Calu3 (cell line): ENCODE measurements at regions not wholly inside any gene's neighbourhood (a gene's known extent, or its start where the extent isn't known, plus 50 kb on each side); places are given as distances from the start of the nearest gene placed in this dataset.

Source experiments
- BruUV-seq: library from RNA; stranded (reverse); fragments of 400-500 nt; replicated peaks from 2 replicates; lab custom pipeline; 2021; lab: Mats Ljungman, UMichigan
- CTCF ChIA-PET: fragments of 300-600 bp; sonication (Branson Sonifier 250); formaldehyde crosslinking; loops from one replicate; lab custom pipeline; 2022; ENCODE audit warnings: antibody characterized with exemption; lab: Charles Lee
- DNase-seq: peaks from one replicate; pipeline ENCODE4 v3.0.0; 2022
- H3K27ac Mint-ChIP-seq: one replicate; pipeline ENCODE4 v1.8.0; 2022; ENCODE audit warnings: mixed read lengths; ENCODE audit not compliant: unreplicated experiment
- H3K27me3 Mint-ChIP-seq: one replicate; pipeline ENCODE4 v1.8.0; 2022; ENCODE audit warnings: mixed read lengths; ENCODE audit not compliant: unreplicated experiment
- H3K36me3 Mint-ChIP-seq: one replicate; pipeline ENCODE4 v1.8.0; 2022; ENCODE audit warnings: mild to moderate bottlenecking, moderate library complexity, mixed read lengths; ENCODE audit not compliant: insufficient read depth, unreplicated experiment
- H3K4me1 Mint-ChIP-seq: one replicate; pipeline ENCODE4 v1.8.0; 2022; ENCODE audit warnings: mild to moderate bottlenecking, low read depth, mixed read lengths; ENCODE audit not compliant: unreplicated experiment
- H3K4me3 Mint-ChIP-seq: one replicate; pipeline ENCODE4 v1.8.0; 2022; ENCODE audit warnings: mild to moderate bottlenecking, low read depth, moderate library complexity, mixed read lengths; ENCODE audit not compliant: unreplicated experiment
- H3K9me3 Mint-ChIP-seq: one replicate; pipeline ENCODE4 v1.8.0; 2022; ENCODE audit warnings: low read depth, mixed read lengths; ENCODE audit not compliant: unreplicated experiment
- intact Hi-C: fragments of 100-400 bp; cut with micrococcal nuclease; formaldehyde crosslinking; loops from one replicate; pipeline ENCODE4 v1.10.0; 2022; ENCODE audit not compliant: unreplicated experiment
- TF ChIP-seq, protein P1 (sequence below): fragments of 200-600 bp; IDR thresholded peaks from one replicate; pipeline ENCODE4 v1.8.0; 2022; ENCODE audit warnings: antibody characterized with exemption; ENCODE audit not compliant: unreplicated experiment

DNA sequence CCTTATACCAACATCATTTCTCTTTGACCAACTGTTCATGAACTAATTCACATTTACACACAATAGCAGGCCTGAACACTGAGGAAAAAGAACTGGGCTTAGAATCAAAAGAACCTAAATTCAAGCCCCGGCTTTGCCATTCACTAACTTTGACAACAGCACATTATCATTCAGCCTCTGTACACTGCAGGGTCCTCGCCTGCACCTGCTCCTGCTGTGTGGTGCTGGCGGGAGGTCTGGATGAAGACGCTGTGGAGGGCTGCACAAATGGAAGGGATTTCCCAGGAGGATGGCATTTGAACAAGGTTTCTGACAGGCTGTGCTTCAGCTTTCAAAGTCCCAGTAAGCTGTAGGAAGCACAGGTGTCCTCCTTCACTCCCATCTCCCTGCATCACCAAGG is 151.2 kb downstream of the ZDHHC21 start:
- TF ChIP-seq, protein P1, sequence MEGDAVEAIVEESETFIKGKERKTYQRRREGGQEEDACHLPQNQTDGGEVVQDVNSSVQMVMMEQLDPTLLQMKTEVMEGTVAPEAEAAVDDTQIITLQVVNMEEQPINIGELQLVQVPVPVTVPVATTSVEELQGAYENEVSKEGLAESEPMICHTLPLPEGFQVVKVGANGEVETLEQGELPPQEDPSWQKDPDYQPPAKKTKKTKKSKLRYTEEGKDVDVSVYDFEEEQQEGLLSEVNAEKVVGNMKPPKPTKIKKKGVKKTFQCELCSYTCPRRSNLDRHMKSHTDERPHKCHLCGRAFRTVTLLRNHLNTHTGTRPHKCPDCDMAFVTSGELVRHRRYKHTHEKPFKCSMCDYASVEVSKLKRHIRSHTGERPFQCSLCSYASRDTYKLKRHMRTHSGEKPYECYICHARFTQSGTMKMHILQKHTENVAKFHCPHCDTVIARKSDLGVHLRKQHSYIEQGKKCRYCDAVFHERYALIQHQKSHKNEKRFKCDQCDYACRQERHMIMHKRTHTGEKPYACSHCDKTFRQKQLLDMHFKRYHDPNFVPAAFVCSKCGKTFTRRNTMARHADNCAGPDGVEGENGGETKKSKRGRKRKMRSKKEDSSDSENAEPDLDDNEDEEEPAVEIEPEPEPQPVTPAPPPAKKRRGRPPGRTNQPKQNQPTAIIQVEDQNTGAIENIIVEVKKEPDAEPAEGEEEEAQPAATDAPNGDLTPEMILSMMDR: no peak
- Mint-ChIP-seq H3K4me1 (no peaks in the 10 kb centered on the region), H3K27me3 (no peaks in the 10 kb centered on the region), H3K4me3 (no peak overlapping the region), H3K9me3 (no peaks in the 10 kb centered on the region), H3K27ac (no peak overlapping the region), H3K36me3 (no peaks in the 10 kb centered on the region)
- DNase-seq: no peak
- intact Hi-C loops: no loop called here
- CTCF ChIA-PET: no interaction called here
- no TSS peak for BruUV-seq

DNA sequence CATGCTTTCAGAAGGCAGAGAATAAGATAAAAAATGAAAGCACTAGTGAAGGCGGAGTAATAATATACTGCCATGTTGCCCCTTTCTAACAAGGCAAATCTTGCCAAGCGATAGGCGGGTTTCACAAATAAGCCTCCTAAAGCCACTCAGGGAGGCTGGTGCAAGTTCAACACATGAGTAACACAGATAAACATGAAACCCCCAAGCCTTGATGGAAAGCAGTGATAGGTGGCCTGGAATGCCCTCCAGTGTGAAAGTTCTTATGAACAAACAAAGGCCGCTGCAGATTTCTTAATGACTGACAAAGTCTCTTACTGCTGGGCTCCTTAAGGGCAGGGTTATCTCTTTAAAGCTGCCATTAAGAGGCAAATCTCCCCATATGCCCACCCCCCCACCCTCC is 154.7 kb downstream of the ZDHHC21 start:
- no peak overlapping the region for H3K4me3 Mint-ChIP-seq
- intact Hi-C loops: no loop called here
- TF ChIP-seq, protein P1: no peak
- no peaks in the 10 kb centered on the region for H3K9me3 Mint-ChIP-seq
- no peaks in the 10 kb centered on the region for H3K36me3 Mint-ChIP-seq
- BruUV-seq: no TSS peak
- no peak overlapping the region for H3K27ac Mint-ChIP-seq
- CTCF ChIA-PET: no interaction called here
- H3K27me3 Mint-ChIP-seq: no peaks in the 10 kb centered on the region
- DNase-seq: no peak
- no peaks in the 10 kb centered on the region for H3K4me1 Mint-ChIP-seq

DNA sequence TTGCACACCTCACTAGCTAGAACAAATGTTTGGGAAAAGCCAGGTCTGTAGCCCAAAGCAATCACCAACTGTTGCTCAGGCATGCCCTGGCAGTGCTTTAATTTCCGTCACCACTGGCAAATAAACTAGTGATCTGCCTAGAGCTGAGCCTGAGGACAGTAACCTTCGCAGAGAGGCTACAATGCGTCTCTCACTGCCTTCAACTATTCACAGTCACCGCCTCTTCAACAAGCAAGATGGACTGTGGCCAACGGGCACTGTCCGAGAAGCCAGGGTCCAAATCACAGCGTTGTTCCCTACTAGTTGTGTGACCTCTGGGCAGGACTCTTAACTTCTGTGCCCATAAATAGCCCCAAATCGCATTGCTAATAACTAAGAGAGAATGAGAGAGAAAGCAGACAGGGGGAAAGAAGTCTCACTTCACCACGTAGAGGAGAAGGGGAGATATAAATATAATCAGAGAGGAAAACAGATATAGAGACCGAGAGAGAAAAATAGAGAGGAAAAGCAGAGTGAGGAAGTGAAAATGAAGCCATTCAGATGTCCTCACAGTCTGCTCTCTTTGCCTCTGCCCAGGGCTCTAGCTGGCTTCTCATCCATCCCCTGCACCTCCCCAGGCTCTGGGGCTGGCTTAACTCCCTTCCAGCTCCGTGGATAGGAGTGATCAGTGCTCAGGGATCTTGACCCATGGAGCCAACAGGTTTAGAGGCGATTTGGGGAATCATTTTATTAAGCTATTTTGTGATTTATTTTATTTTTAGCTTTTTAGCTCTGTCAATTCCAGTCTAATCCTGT is 157.9 kb downstream of the ZDHHC21 start:
- no peaks in the 10 kb centered on the region for H3K36me3 Mint-ChIP-seq
- H3K4me1 Mint-ChIP-seq: no peaks in the 10 kb centered on the region
- intact Hi-C loops: no loop called here
- H3K27ac Mint-ChIP-seq: no peak overlapping the region
- BruUV-seq: no TSS peak
- CTCF ChIA-PET: no interaction called here
- no peaks in the 10 kb centered on the region for H3K9me3 Mint-ChIP-seq
- no peak overlapping the region for H3K4me3 Mint-ChIP-seq
- DNase-seq: no peak
- TF ChIP-seq, protein P1: no peak
- no peaks in the 10 kb centered on the region for H3K27me3 Mint-ChIP-seq

DNA sequence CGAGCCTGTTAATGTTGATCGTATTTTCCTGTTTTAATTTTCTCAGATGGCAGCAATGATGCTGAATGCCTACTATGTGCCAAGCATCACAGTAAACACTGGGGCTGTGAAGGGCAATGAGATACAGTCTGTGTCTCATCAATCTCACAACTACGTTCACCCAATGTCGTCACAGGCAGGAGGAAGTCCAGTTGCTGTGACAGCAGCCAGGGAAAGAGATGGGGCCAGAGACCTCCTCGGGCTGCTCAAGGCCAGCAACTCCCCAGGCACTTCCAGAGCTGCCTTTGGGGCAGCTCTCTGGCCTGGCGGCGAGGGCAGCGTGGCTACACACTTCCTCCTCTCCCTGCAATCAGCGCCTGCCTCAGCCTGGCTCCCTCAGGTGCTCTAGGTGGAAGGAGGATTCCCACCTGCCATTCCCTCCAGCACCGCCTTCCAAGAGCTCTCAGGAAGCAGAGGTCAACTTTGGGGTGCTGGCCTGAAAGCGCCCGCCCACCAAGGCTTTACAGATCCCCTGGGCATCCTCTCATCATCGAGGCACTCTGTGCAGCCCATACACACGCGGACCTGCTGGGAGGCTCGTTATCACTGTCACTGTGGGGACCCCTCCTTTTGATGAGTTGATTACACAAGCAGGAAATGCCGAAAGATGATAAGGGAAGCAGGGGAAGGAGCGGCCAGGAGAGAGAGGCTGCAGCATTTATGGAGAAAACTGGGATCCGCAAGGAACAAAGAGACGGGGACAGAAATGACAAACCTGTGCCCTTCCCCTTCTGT is 159.2 kb downstream of the ZDHHC21 start:
- H3K9me3 Mint-ChIP-seq: no peaks in the 10 kb centered on the region
- H3K36me3 Mint-ChIP-seq: no peaks in the 10 kb centered on the region
- no peaks in the 10 kb centered on the region for H3K4me1 Mint-ChIP-seq
- H3K27me3 Mint-ChIP-seq: no peaks in the 10 kb centered on the region
- no TSS peak for BruUV-seq
- CTCF ChIA-PET: no interaction called here
- TF ChIP-seq, protein P1: no peak
- no peak overlapping the region for H3K27ac Mint-ChIP-seq
- DNase-seq: no peak
- intact Hi-C loops: no loop called here
- no peak overlapping the region for H3K4me3 Mint-ChIP-seq
